BJ (cell line): ENCODE measurements at regions not wholly inside any gene's neighbourhood (a gene's known extent, or its start where the extent isn't known, plus 50 kb on each side); places are given as distances from the start of the nearest gene placed in this dataset.
A peak's percentile ranks its signal among the peaks of the same experiment; 100 is the strongest.

Experiments
- CTCF ChIA-PET: fragments of 350-600 bp; formaldehyde crosslinking; extraction: SDS; loops from one replicate; lab custom pipeline; 2021; ENCODE audit warnings: antibody characterized with exemption, inconsistent platforms; lab: Yijun Ruan, JAX
- POLR2A ChIA-PET: fragments of 300-600 bp; sonication (Branson Sonifier 250); formaldehyde crosslinking; extraction: SDS; loops from one replicate; lab custom pipeline; 2021; ENCODE audit warnings: antibody characterized with exemption; lab: Charles Lee
- DNase-seq: peaks from one replicate; pipeline ENCODE4 v3.0.0-alpha.2; 2011; ENCODE audit warnings: low read depth
- H3K27me3 ChIP-seq: 2 replicates; pipeline ENCODE4 v1.6.0; 2011; ENCODE audit warnings: low read length; ENCODE audit not compliant: control insufficient read depth, insufficient read depth
- H3K36me3 ChIP-seq: 2 replicates; pipeline ENCODE4 v1.5.1; 2011; ENCODE audit warnings: low read length; ENCODE audit not compliant: control insufficient read depth, insufficient read depth
- H3K4me3 ChIP-seq: 2 replicates; pipeline ENCODE4 v1.5.1; 2011; ENCODE audit warnings: low read depth, mild to moderate bottlenecking, control low read depth, low read length
- CTCF ChIP-seq: IDR thresholded peaks from 2 replicates; pipeline ENCODE4 v1.5.1; 2011; ENCODE audit warnings: low read depth, mild to moderate bottlenecking, control low read depth, inconsistent platforms, low read length, moderate library complexity; ENCODE audit not compliant: insufficient read depth

- peak; percentile 36 for DNase-seq
- no peak for TF ChIP-seq CTCF
- CTCF ChIA-PET: no interaction called here
- no peaks in the 10 kb centered on the region for H3K27me3 ChIP-seq
- POLR2A ChIA-PET: no interaction called here
- H3K36me3 ChIP-seq: no peaks in the 10 kb centered on the region
- H3K4me3 ChIP-seq: no peak overlapping the region
Measured at GRCh38 chr18:39951142-39951720, 2003.8 kb upstream of the PIK3C3 start.

DNA sequence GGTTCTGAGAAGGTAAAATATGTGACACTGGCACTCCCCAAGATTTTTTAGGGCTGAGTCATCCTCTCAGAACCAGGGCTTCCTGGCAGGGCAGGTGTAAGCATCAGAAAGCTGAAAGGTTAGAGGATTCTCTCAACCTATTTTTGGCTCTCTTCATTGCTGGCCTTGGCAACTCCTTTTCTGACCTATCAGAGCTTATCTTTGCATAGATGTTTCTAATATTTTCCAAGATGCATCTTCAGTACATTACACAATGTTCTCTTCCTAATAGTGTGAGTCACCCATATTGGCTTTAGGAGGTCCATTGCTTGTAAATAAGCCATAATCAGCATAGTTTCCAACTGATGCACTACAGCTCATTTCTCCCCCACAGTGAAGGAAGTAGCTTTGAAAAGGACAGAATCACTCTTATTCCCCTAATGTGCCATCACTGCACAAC, 2008.4 kb upstream of the PIK3C3 start:
- CTCF ChIA-PET: no interaction called here
- POLR2A ChIA-PET: no interaction called here
- peak; percentile 70 for DNase-seq

DNA sequence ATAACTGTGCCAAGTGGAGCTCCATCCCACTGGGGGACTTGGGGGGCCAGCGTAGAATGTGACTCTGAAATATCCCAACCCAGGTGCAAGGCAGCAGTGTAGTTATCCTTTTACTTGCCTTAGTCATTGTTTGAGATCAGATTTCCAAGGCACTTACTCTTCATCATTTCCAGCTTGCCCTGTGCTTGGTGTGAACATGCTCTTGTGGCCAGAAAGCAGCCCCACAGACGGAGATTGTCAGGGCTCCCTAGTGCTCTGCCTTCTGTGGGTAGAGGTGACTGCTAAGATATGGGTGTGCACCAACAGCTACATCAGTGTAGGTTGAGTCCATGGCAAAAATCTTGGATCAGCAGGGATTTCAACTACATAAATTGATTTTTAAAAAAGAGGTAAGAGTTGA, 2010.0 kb upstream of the PIK3C3 start:
- ChIA-PET POLR2A (no interaction called here), CTCF (no interaction called here)
- TF ChIP-seq CTCF: no peak
- DNase-seq: no peak
- no peaks in the 10 kb centered on the region for H3K27me3 ChIP-seq
- H3K4me3 ChIP-seq: no peak overlapping the region
- no peaks in the 10 kb centered on the region for H3K36me3 ChIP-seq

More for the DNA sequence above, 2008.4 kb upstream of the PIK3C3 start:
- Histone ChIP-seq H3K36me3 (no peaks in the 10 kb centered on the region), H3K27me3 (no peaks in the 10 kb centered on the region), H3K4me3 (no peak overlapping the region)
- TF ChIP-seq CTCF: no peak

DNA sequence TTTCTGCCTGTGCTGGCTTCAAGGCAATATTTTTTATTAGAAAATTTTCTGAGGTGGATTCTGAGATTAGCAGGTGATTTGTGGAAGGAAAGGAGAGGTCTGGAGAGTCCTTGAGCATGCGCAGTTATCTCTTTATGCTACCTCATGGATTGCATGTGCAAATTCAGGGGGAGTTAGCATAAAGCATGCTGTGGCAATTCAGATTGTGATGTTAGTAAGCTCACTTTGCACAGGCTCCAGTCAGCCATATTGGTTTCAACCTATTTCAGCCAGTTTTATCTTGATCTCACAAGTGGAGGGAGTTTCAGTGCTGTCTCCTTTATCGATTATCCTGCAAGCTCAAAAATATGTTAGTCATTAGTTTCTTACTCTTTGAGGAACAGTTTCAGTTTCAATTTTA, 2012.3 kb upstream of the PIK3C3 start:
- no peak for TF ChIP-seq CTCF
- H3K4me3 ChIP-seq: no peak overlapping the region
- no peak for DNase-seq
- H3K27me3 ChIP-seq: no peaks in the 10 kb centered on the region
- ChIA-PET POLR2A (no interaction called here), CTCF (interaction anchor here (0.7 kb wide), 1 partner anchor 30 kb away, joined by 4 read pairs; no protein-coding TSS in a partner anchor)
- H3K36me3 ChIP-seq: no peaks in the 10 kb centered on the region

GRCh38 chr18:39938676-39939608, 2016.1 kb upstream of the PIK3C3 start:
- no peak for DNase-seq
- CTCF ChIA-PET: no interaction called here
- POLR2A ChIA-PET: no interaction called here
- Histone ChIP-seq H3K27me3 (no peaks in the 10 kb centered on the region), H3K4me3 (no peak overlapping the region), H3K36me3 (no peaks in the 10 kb centered on the region)
- no peak for TF ChIP-seq CTCF
